ENCODE measurements at regions not wholly inside any gene's neighbourhood (a gene's known extent, or its start where the extent isn't known, plus 50 kb on each side); places are given as distances from the start of the nearest gene placed in this dataset.

- H3K36me3 ChIP-seq (ENCODE audit: control insufficient read depth, insufficient read depth, low read length) = no peaks in the 10 kb centered on the region
- no peak for TF ChIP-seq CTCF (IDR thresholded peaks at IDR 0.05; ENCODE audit: insufficient read depth, low read length, poor library complexity, severe bottlenecking)
- no peak overlapping the region for H3K4me3 ChIP-seq (ENCODE audit: low read depth, low read length)
- DNase-seq (ENCODE audit: low read depth) = no peak
- H3K27me3 ChIP-seq (ENCODE audit: control insufficient read depth, insufficient read depth, low read length) = no peaks in the 10 kb centered on the region
These were observed 93.3 kb upstream of the MAP1B start for GRCh38 chr5:72013766-72014624.

GRCh38 chr5:72015103-72015548 lies 92.1 kb upstream of the MAP1B start:
- Histone ChIP-seq H3K36me3 (ENCODE audit: control insufficient read depth, insufficient read depth, low read length) (no peaks in the 10 kb centered on the region), H3K4me3 (ENCODE audit: low read depth, low read length) (no peak overlapping the region), H3K27me3 (ENCODE audit: control insufficient read depth, insufficient read depth, low read length) (no peaks in the 10 kb centered on the region)
- DNase-seq (ENCODE audit: low read depth) = no peak
- no peak for TF ChIP-seq CTCF (IDR thresholded peaks at IDR 0.05; ENCODE audit: insufficient read depth, low read length, poor library complexity, severe bottlenecking)

- Histone ChIP-seq H3K36me3 (ENCODE audit: control insufficient read depth, insufficient read depth, low read length) (no peaks in the 10 kb centered on the region), H3K4me3 (ENCODE audit: low read depth, low read length) (no peak overlapping the region), H3K27me3 (ENCODE audit: control insufficient read depth, insufficient read depth, low read length) (peaks cover 3% of the 10 kb centered on the region)
- DNase-seq (ENCODE audit: low read depth) = no peak
- TF ChIP-seq CTCF (IDR thresholded peaks at IDR 0.05; ENCODE audit: insufficient read depth, low read length, poor library complexity, severe bottlenecking) = peak; percentile 94
These were observed 89.0 kb upstream of the MAP1B start for GRCh38 chr5:72018143-72018803.

- DNase-seq (ENCODE audit: low read depth) = no peak
- Histone ChIP-seq H3K36me3 (ENCODE audit: control insufficient read depth, insufficient read depth, low read length) (no peaks in the 10 kb centered on the region), H3K4me3 (ENCODE audit: low read depth, low read length) (no peak overlapping the region), H3K27me3 (ENCODE audit: control insufficient read depth, insufficient read depth, low read length) (peaks cover 3% of the 10 kb centered on the region)
- no peak for TF ChIP-seq CTCF (IDR thresholded peaks at IDR 0.05; ENCODE audit: insufficient read depth, low read length, poor library complexity, severe bottlenecking)
These were observed 86.9 kb upstream of the MAP1B start for GRCh38 chr5:72020161-72020983.

GRCh38 chr5:72021651-72022357 lies 85.5 kb upstream of the MAP1B start:
- DNase-seq (ENCODE audit: low read depth) = no peak
- H3K27me3 ChIP-seq (ENCODE audit: control insufficient read depth, insufficient read depth, low read length) = peaks cover 3% of the 10 kb centered on the region
- no peaks in the 10 kb centered on the region for H3K36me3 ChIP-seq (ENCODE audit: control insufficient read depth, insufficient read depth, low read length)
- TF ChIP-seq CTCF (IDR thresholded peaks at IDR 0.05; ENCODE audit: insufficient read depth, low read length, poor library complexity, severe bottlenecking) = no peak
- H3K4me3 ChIP-seq (ENCODE audit: low read depth, low read length) = no peak overlapping the region
